Bone marrow (tissue), 2 donors: ENCODE measurements at regions not wholly inside any gene's neighbourhood (a gene's known extent, or its start where the extent isn't known, plus 50 kb on each side); places are given as distances from the start of the nearest gene placed in this dataset.

Experiments
- DNase-seq, 2 donors: peaks; one replicate each; lab custom pipeline; 2025; lab: John Stamatoyannopoulos, UW

GRCh38 chr16:64541621-64542020 is 580.2 kb downstream of the CDH11 start:
- DNase-seq: no peak

GRCh38 chr16:64540434-64540833 is 581.4 kb downstream of the CDH11 start:
- no peak for DNase-seq

GRCh38 chr16:64539811-64540371 is 582.0 kb downstream of the CDH11 start:
- DNase-seq: no peak

GRCh38 chr16:64534180-64534780 is 587.6 kb downstream of the CDH11 start:
- no peak for DNase-seq

GRCh38 chr16:64532691-64533090 is 589.2 kb downstream of the CDH11 start:
- DNase-seq: no peak

- DNase-seq: no peak
Observed at GRCh38 chr16:64532117-64532516, 589.7 kb downstream of the CDH11 start.

GRCh38 chr16:64531401-64531800 is 590.5 kb downstream of the CDH11 start:
- no peak for DNase-seq

- DNase-seq: no peak
Observed at GRCh38 chr16:64522548-64522947, 599.3 kb downstream of the CDH11 start.

- no peak for DNase-seq
Observed at GRCh38 chr16:64513871-64514270, 608.0 kb downstream of the CDH11 start.

GRCh38 chr16:64507240-64508024 is 614.4 kb downstream of the CDH11 start:
- no peak for DNase-seq

GRCh38 chr16:64499211-64499610 is 622.7 kb downstream of the CDH11 start:
- DNase-seq: no peak

- no peak for DNase-seq
Observed at GRCh38 chr16:64498363-64498762, 623.5 kb downstream of the CDH11 start.

- DNase-seq: no peak
Observed at GRCh38 chr16:64493709-64494108, 628.2 kb downstream of the CDH11 start.

GRCh38 chr16:64489449-64489848 is 632.4 kb downstream of the CDH11 start:
- DNase-seq: no peak

GRCh38 chr16:64486561-64486960 is 635.3 kb downstream of the CDH11 start:
- DNase-seq: no peak

GRCh38 chr16:64481497-64481896 is 640.4 kb downstream of the CDH11 start:
- DNase-seq: no peak

- no peak for DNase-seq
Observed at GRCh38 chr16:64478252-64478906, 643.5 kb downstream of the CDH11 start.

GRCh38 chr16:64475627-64476351 is 646.1 kb downstream of the CDH11 start:
- no peak for DNase-seq

- DNase-seq: no peak
Observed at GRCh38 chr16:64470916-64471315, 650.9 kb downstream of the CDH11 start.

- DNase-seq: no peak
Observed at GRCh38 chr16:64469906-64470702, 651.8 kb downstream of the CDH11 start.

GRCh38 chr16:64469351-64469750 is 652.5 kb downstream of the CDH11 start:
- no peak for DNase-seq
